ENCODE measurements at regions not wholly inside any gene's neighbourhood (a gene's known extent, or its start where the extent isn't known, plus 50 kb on each side); places are given as distances from the start of the nearest gene placed in this dataset.
"Not testable (repeated sequence)": the region's sequence is repeated elsewhere in the genome, so short reads cannot be mapped to it uniquely, and the experiment has no call there.

DNA sequence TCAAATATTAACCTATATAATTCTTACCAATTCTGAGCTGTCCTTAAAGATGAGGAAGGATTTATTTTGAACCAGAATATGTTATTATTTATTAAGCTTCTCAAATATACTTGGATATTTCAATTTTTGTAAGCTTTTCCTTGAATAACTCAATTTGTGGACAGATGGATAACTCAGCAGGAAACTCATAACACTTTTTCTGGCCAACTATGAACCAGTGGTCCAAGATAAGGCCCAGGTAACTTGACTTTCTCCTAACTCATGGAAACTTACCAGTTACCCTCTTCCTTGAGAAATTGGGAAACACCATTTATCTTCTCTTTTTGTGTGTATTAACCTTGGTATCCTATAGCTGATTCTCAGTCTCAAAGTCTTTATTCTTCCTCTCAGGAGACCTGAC is 427.5 kb upstream of the SYNCRIP start:
- Histone ChIP-seq H2BK20ac (ENCODE audit: low read depth, low read length, poor library complexity, severe bottlenecking) (no peak overlapping the region), H4K91ac (ENCODE audit: insufficient read length, low read depth, low read length) (no peak overlapping the region), H4K20me1 (ENCODE audit: control insufficient read depth, insufficient read depth, insufficient read length) (no peaks in the 10 kb centered on the region), H3K4ac (ENCODE audit: low read depth, low read length) (no peak overlapping the region), H3K9ac (ENCODE audit: extremely low read depth, insufficient read length, low read length) (no peak overlapping the region), H2BK5ac (ENCODE audit: insufficient read length, low read length) (no peak overlapping the region), H2AFZ (ENCODE audit: low read length) (no peak overlapping the region), H3K79me2 (ENCODE audit: insufficient read depth, low read length) (no peaks in the 10 kb centered on the region), H3K18ac (ENCODE audit: insufficient read length, low read depth, low read length) (no peak overlapping the region), H4K5ac (ENCODE audit: insufficient read length, low read depth, low read length) (no peak overlapping the region), H2BK120ac (ENCODE audit: low read depth, low read length, poor library complexity, severe bottlenecking) (no peak overlapping the region), H3K23ac (ENCODE audit: insufficient read length, low read depth, low read length) (no peak overlapping the region), H2AK5ac (ENCODE audit: insufficient read length, low read length) (no peak overlapping the region), H3K9me3 (ENCODE audit: control insufficient read depth, low read depth, low read length) (no peaks in the 10 kb centered on the region), H3K79me1 (ENCODE audit: insufficient read depth, low read depth, low read length, poor library complexity, severe bottlenecking) (no peaks in the 10 kb centered on the region), H3K14ac (ENCODE audit: insufficient read depth, low read length) (no peak overlapping the region), H2BK12ac (ENCODE audit: insufficient read length, low read depth, low read length) (no peak overlapping the region), H3K4me2 (ENCODE audit: insufficient read depth, insufficient read length, low read length) (no peak overlapping the region), H4K8ac (replicated peaks; ENCODE audit: insufficient read length, low read depth, low read length) (no peak overlapping the region), H3K27ac (ENCODE audit: insufficient read length, low read depth, low read length) (no peak overlapping the region), H3K27me3 (ENCODE audit: insufficient read depth, low read length) (no peaks in the 10 kb centered on the region), H3K23me2 (ENCODE audit: insufficient read length, low read depth, low read length, poor library complexity, severe bottlenecking) (no peaks in the 10 kb centered on the region), H3K4me1 (ENCODE audit: insufficient read depth, low read length) (no peaks in the 10 kb centered on the region), H3K56ac (ENCODE audit: insufficient read length, low read depth, low read length) (no peak overlapping the region), H3T11ph (ENCODE audit: low read length) (no peak overlapping the region), H2BK15ac (ENCODE audit: low read depth, low read length) (no peak overlapping the region)
- Mint-ChIP-seq H3K4me3 (no peak overlapping the region), H3K9me3 (peaks cover 0 to 4% of the 10 kb centered on the region in 2 experiments; a peak in 1 of 5 replicates), H3K27me3 (ENCODE audit: low read depth) (no peaks in the 10 kb centered on the region; the same call in 1 of the 2 replicates), H3K36me3 (ENCODE audit: insufficient read depth in 1 of 3, low read depth in 3 of 3) (no peaks in the 10 kb centered on the region), H3K4me1 (no peaks in the 10 kb centered on the region; a peak in 1 of 4 replicates), H3K27ac (no peak overlapping the region)
- DNase-seq = no peak
- no peak for TF ChIP-seq CTCF (conservative IDR thresholded peaks at IDR 0.05)

- not testable (repeated sequence) for H3K4ac ChIP-seq (ENCODE audit: low read depth, low read length); H3K23me2 ChIP-seq (ENCODE audit: insufficient read length, low read depth, low read length, poor library complexity, severe bottlenecking); H3K27me3 ChIP-seq (ENCODE audit: insufficient read depth, low read length); H3K4me1 ChIP-seq (ENCODE audit: insufficient read depth, low read length); H2AK5ac ChIP-seq (ENCODE audit: insufficient read length, low read length); H4K20me1 ChIP-seq (ENCODE audit: control insufficient read depth, insufficient read depth, insufficient read length); H3K4me3 Mint-ChIP-seq; H2BK12ac ChIP-seq (ENCODE audit: insufficient read length, low read depth, low read length); H2AFZ ChIP-seq (ENCODE audit: low read length); H3K4me2 ChIP-seq (ENCODE audit: insufficient read depth, insufficient read length, low read length); H2BK15ac ChIP-seq (ENCODE audit: low read depth, low read length); H2BK120ac ChIP-seq (ENCODE audit: low read depth, low read length, poor library complexity, severe bottlenecking); H3K79me1 ChIP-seq (ENCODE audit: insufficient read depth, low read depth, low read length, poor library complexity, severe bottlenecking); H2BK5ac ChIP-seq (ENCODE audit: insufficient read length, low read length); H3K9ac ChIP-seq (ENCODE audit: extremely low read depth, insufficient read length, low read length); H3K56ac ChIP-seq (ENCODE audit: insufficient read length, low read depth, low read length); H4K8ac ChIP-seq (replicated peaks; ENCODE audit: insufficient read length, low read depth, low read length); H3K23ac ChIP-seq (ENCODE audit: insufficient read length, low read depth, low read length); H3K27me3 Mint-ChIP-seq (ENCODE audit: low read depth); DNase-seq; H3K79me2 ChIP-seq (ENCODE audit: insufficient read depth, low read length); H4K5ac ChIP-seq (ENCODE audit: insufficient read length, low read depth, low read length); H3K9me3 ChIP-seq (ENCODE audit: control insufficient read depth, low read depth, low read length); H4K91ac ChIP-seq (ENCODE audit: insufficient read length, low read depth, low read length); H3K9me3 Mint-ChIP-seq; H3T11ph ChIP-seq (ENCODE audit: low read length); H2BK20ac ChIP-seq (ENCODE audit: low read depth, low read length, poor library complexity, severe bottlenecking); H3K18ac ChIP-seq (ENCODE audit: insufficient read length, low read depth, low read length); H3K4me1 Mint-ChIP-seq; H3K36me3 Mint-ChIP-seq (ENCODE audit: insufficient read depth in 1 of 3, low read depth in 3 of 3); H3K14ac ChIP-seq (ENCODE audit: insufficient read depth, low read length); H3K27ac ChIP-seq (ENCODE audit: insufficient read length, low read depth, low read length); H3K27ac Mint-ChIP-seq
- no CpG with 5 or more reads among the region's 3 CpGs for WGBS (ENCODE audit: extremely low coverage, insufficient read length, low lambda C conversion rate)
Observed at GRCh38 chr6:86065002-86065401, 422.3 kb upstream of the SYNCRIP start.
